ENCODE measurements at regions not wholly inside any gene's neighbourhood (a gene's known extent, or its start where the extent isn't known, plus 50 kb on each side); places are given as distances from the start of the nearest gene placed in this dataset.

GRCh38 chr11:87903345-87903744 is 271.9 kb downstream of the RAB38 start:
- Histone ChIP-seq H3K9me3 (no peaks in the 10 kb centered on the region), H3K4me3 (no peak overlapping the region), H3K27ac (no peak overlapping the region), H3K36me3 (no peaks in the 10 kb centered on the region), H3K4me1 (no peaks in the 10 kb centered on the region), H3K27me3 (ENCODE audit: low read depth) (no peaks in the 10 kb centered on the region)
- intact Hi-C loops (cut with DNase I) = no loop called here
- TF ChIP-seq CTCF (IDR thresholded peaks at IDR 0.05) = no peak
- ATAC-seq = no peak
- no peak for DNase-seq

GRCh38 chr11:87901341-87901740 is 273.9 kb downstream of the RAB38 start:
- H3K9me3 ChIP-seq = no peaks in the 10 kb centered on the region
- no peak overlapping the region for H3K4me3 ChIP-seq
- intact Hi-C loops (cut with DNase I) = no loop called here
- H3K36me3 ChIP-seq = no peaks in the 10 kb centered on the region
- DNase-seq = no peak
- ATAC-seq = no peak
- H3K27me3 ChIP-seq (ENCODE audit: low read depth) = no peaks in the 10 kb centered on the region
- no peak for TF ChIP-seq CTCF (IDR thresholded peaks at IDR 0.05)
- no peaks in the 10 kb centered on the region for H3K4me1 ChIP-seq
- no peak overlapping the region for H3K27ac ChIP-seq

- H3K4me3 ChIP-seq = no peak overlapping the region
- no peaks in the 10 kb centered on the region for H3K36me3 ChIP-seq
- no peaks in the 10 kb centered on the region for H3K4me1 ChIP-seq
- intact Hi-C loops (cut with DNase I) = no loop called here
- no peak for TF ChIP-seq CTCF (IDR thresholded peaks at IDR 0.05)
- H3K9me3 ChIP-seq = no peaks in the 10 kb centered on the region
- DNase-seq (no peak), ATAC-seq (no peak)
- no peak overlapping the region for H3K27ac ChIP-seq
- H3K27me3 ChIP-seq (ENCODE audit: low read depth) = no peaks in the 10 kb centered on the region
Measured at GRCh38 chr11:87897921-87898320, 277.3 kb downstream of the RAB38 start.

- no peak overlapping the region for H3K27ac ChIP-seq
- no peak overlapping the region for H3K4me3 ChIP-seq
- no peaks in the 10 kb centered on the region for H3K9me3 ChIP-seq
- no peak for DNase-seq
- no peaks in the 10 kb centered on the region for H3K4me1 ChIP-seq
- intact Hi-C loops (cut with DNase I) = no loop called here
- H3K27me3 ChIP-seq (ENCODE audit: low read depth) = no peaks in the 10 kb centered on the region
- TF ChIP-seq CTCF (IDR thresholded peaks at IDR 0.05) = no peak
- ATAC-seq = no peak
- no peaks in the 10 kb centered on the region for H3K36me3 ChIP-seq
Measured at GRCh38 chr11:87897071-87897470, 278.2 kb downstream of the RAB38 start.

- Histone ChIP-seq H3K4me1 (no peaks in the 10 kb centered on the region), H3K27ac (no peak overlapping the region), H3K9me3 (no peaks in the 10 kb centered on the region), H3K4me3 (no peak overlapping the region), H3K27me3 (ENCODE audit: low read depth) (no peaks in the 10 kb centered on the region), H3K36me3 (no peaks in the 10 kb centered on the region)
- no peak for ATAC-seq
- DNase-seq = no peak
- intact Hi-C loops (cut with DNase I) = no loop called here
- TF ChIP-seq CTCF (IDR thresholded peaks at IDR 0.05) = no peak
Measured at GRCh38 chr11:87894961-87895360, 280.3 kb downstream of the RAB38 start.

GRCh38 chr11:87892291-87892690 is 283.0 kb downstream of the RAB38 start:
- intact Hi-C loops (cut with DNase I) = no loop called here
- Histone ChIP-seq H3K4me3 (no peak overlapping the region), H3K4me1 (no peaks in the 10 kb centered on the region), H3K36me3 (no peaks in the 10 kb centered on the region), H3K27ac (no peak overlapping the region), H3K27me3 (ENCODE audit: low read depth) (no peaks in the 10 kb centered on the region), H3K9me3 (no peaks in the 10 kb centered on the region)
- TF ChIP-seq CTCF (IDR thresholded peaks at IDR 0.05) = no peak
- ATAC-seq (no peak), DNase-seq (no peak)
